G401.6 (cell line): ENCODE measurements at regions not wholly inside any gene's neighbourhood (a gene's known extent, or its start where the extent isn't known, plus 50 kb on each side); places are given as distances from the start of the nearest gene placed in this dataset.
"Not testable (repeated sequence)": the region's sequence is repeated elsewhere in the genome, so short reads cannot be mapped to it uniquely, and the experiment has no call there.

Source experiments
- FAIRE-seq: peaks from 2 replicates; lab custom pipeline; 2012; peaks lifted over from hg19 to GRCh38; lab: Jason Lieb, UNC

GRCh38 chr2:186382932-186383331 lies 103.1 kb upstream of the ZC3H15 start:
- no peak for FAIRE-seq

GRCh38 chr2:186384226-186384625 lies 101.8 kb upstream of the ZC3H15 start:
- FAIRE-seq = peak; percentile 52

GRCh38 chr2:186385638-186386201 lies 100.3 kb upstream of the ZC3H15 start:
- not testable (repeated sequence) for FAIRE-seq

GRCh38 chr2:186399082-186399644 lies 86.9 kb upstream of the ZC3H15 start:
- FAIRE-seq = no peak

- no peak for FAIRE-seq
These were observed 80.2 kb upstream of the ZC3H15 start for GRCh38 chr2:186405842-186406241.

- no peak for FAIRE-seq
These were observed 78.4 kb upstream of the ZC3H15 start for GRCh38 chr2:186407611-186408010.

- FAIRE-seq = no peak
These were observed 75.3 kb upstream of the ZC3H15 start for GRCh38 chr2:186410802-186411201.

GRCh38 chr2:186422226-186422625 lies 63.8 kb upstream of the ZC3H15 start:
- no peak for FAIRE-seq

- FAIRE-seq = no peak
These were observed 62.6 kb upstream of the ZC3H15 start for GRCh38 chr2:186423481-186423880.

- no peak for FAIRE-seq
These were observed 61.8 kb upstream of the ZC3H15 start for GRCh38 chr2:186424265-186424664.

GRCh38 chr2:186425576-186425975 lies 60.5 kb upstream of the ZC3H15 start:
- no peak for FAIRE-seq

GRCh38 chr2:186426153-186427016 lies 59.7 kb upstream of the ZC3H15 start:
- FAIRE-seq = no peak

GRCh38 chr2:186427017-186427350 lies 59.1 kb upstream of the ZC3H15 start:
- FAIRE-seq = not testable (repeated sequence)

- no peak for FAIRE-seq
These were observed 58.1 kb upstream of the ZC3H15 start for GRCh38 chr2:186427970-186428369.

GRCh38 chr2:186429104-186429503 lies 57.0 kb upstream of the ZC3H15 start:
- no peak for FAIRE-seq

GRCh38 chr2:186431306-186431705 lies 54.8 kb upstream of the ZC3H15 start:
- FAIRE-seq = no peak

GRCh38 chr2:186433040-186433439 lies 53.0 kb upstream of the ZC3H15 start:
- FAIRE-seq = no peak

- no peak for FAIRE-seq
These were observed 52.2 kb upstream of the ZC3H15 start for GRCh38 chr2:186433777-186434432.
